Naive thymus-derived CD4-positive, alpha-beta T cell (primary cell): ENCODE measurements at regions not wholly inside any gene's neighbourhood (a gene's known extent, or its start where the extent isn't known, plus 50 kb on each side); places are given as distances from the start of the nearest gene placed in this dataset.

Experiments used
- ATAC-seq: fragments of 150-1000 bp; cut with Tn5 transposase; 2 replicates; pipeline ENCODE4 v1.10.0; 2021; ENCODE audit warnings: mild to moderate bottlenecking, moderate library complexity
- CTCF ChIA-PET: fragments of 350-600 bp; sonication (Branson Sonifier 250); formaldehyde crosslinking; loops from one replicate; lab custom pipeline; 2021; ENCODE audit warnings: antibody characterized with exemption; lab: Charles Lee
- POLR2A ChIA-PET: fragments of 350-600 bp; sonication (Branson Sonifier 250); formaldehyde crosslinking; loops from one replicate; lab custom pipeline; 2021; ENCODE audit warnings: antibody characterized with exemption, inconsistent platforms; lab: Charles Lee
- DNase-seq, 9 donors: peaks; one replicate each; pipeline versions ENCODE4 v3.0.0 to v3.0.0-alpha.2; 2020 to 2022; ENCODE audit warnings: mixed read lengths in 1 of 9
- H3K27ac ChIP-seq: one replicate; pipeline ENCODE4 v1.7.0; 2013; ENCODE audit warnings: mild to moderate bottlenecking, low read depth, low read length, moderate library complexity
- H3K27me3 ChIP-seq, 2 donors: one replicate each; pipeline ENCODE4 v1.7.0; 2013; ENCODE audit warnings: low read length in 2 of 2, mild to moderate bottlenecking in 2 of 2, moderate library complexity in 2 of 2; ENCODE audit not compliant: control insufficient read depth in 2 of 2, insufficient read depth in 2 of 2
- H3K36me3 ChIP-seq, 3 experiments: 1 replicate in 2 of 3; 2 replicates in 1 of 3; pipeline ENCODE4 v1.7.0; 2013; ENCODE audit warnings: low read length in 3 of 3, mild to moderate bottlenecking in 3 of 3, moderate library complexity in 1 of 3; ENCODE audit not compliant: insufficient read depth in 3 of 3, control insufficient read depth in 2 of 3
- H3K4me1 ChIP-seq, 2 donors: one replicate each; pipeline ENCODE4 v1.7.0; 2013; ENCODE audit warnings: low read length in 2 of 2, mild to moderate bottlenecking in 2 of 2, moderate library complexity in 1 of 2; ENCODE audit not compliant: control insufficient read depth in 2 of 2, insufficient read depth in 2 of 2
- H3K4me3 ChIP-seq: 2 replicates; pipeline ENCODE4 v1.7.0; 2013; ENCODE audit warnings: mild to moderate bottlenecking, low read length
- H3K9me3 ChIP-seq, 3 experiments: 1 replicate in 2 of 3; 2 replicates in 1 of 3; pipeline ENCODE4 v1.7.0; 2013; ENCODE audit warnings: low read length in 3 of 3; ENCODE audit not compliant: control insufficient read depth in 2 of 3
- H3K27ac Mint-ChIP-seq, 9 donors: one replicate each; pipeline ENCODE4 v1.8.0; 2020 to 2022; ENCODE audit warnings: mixed read lengths in 9 of 9, mild to moderate bottlenecking in 8 of 9, moderate library complexity in 5 of 9, inconsistent platforms in 2 of 9
- H3K27me3 Mint-ChIP-seq, 5 donors: one replicate each; pipeline ENCODE4 v1.8.0; 2021 to 2022; ENCODE audit warnings: mixed read lengths in 5 of 5, mild to moderate bottlenecking in 1 of 5
- H3K36me3 Mint-ChIP-seq, 5 donors: one replicate each; pipeline ENCODE4 v1.8.0; 2020 to 2022; ENCODE audit warnings: mixed read lengths in 5 of 5, mild to moderate bottlenecking in 3 of 5, inconsistent platforms in 1 of 5
- H3K4me1 Mint-ChIP-seq, 7 donors: one replicate each; pipeline ENCODE4 v1.8.0; 2020 to 2022; ENCODE audit warnings: mixed read lengths in 7 of 7, mild to moderate bottlenecking in 3 of 7, inconsistent platforms in 1 of 7
- H3K4me3 Mint-ChIP-seq, 10 donors: one replicate each; pipeline ENCODE4 v1.8.0; 2020 to 2022; ENCODE audit warnings: mild to moderate bottlenecking in 10 of 10, mixed read lengths in 10 of 10, moderate library complexity in 6 of 10, inconsistent platforms in 2 of 10
- H3K9me3 Mint-ChIP-seq, 11 donors: one replicate each; pipeline ENCODE4 v1.8.0; 2020 to 2022; ENCODE audit warnings: mixed read lengths in 11 of 11, mild to moderate bottlenecking in 4 of 11, inconsistent platforms in 1 of 11, moderate library complexity in 1 of 11
- intact Hi-C, 2 donors: fragments of 100-400 bp; cut with micrococcal nuclease; formaldehyde crosslinking; loops; one replicate each; pipeline ENCODE4 v1.15.1; 2023

- Histone ChIP-seq H3K27ac (no peak overlapping the region), H3K36me3 (no peaks in the 10 kb centered on the region), H3K4me1 (no peaks in the 10 kb centered on the region), H3K9me3 (peaks cover 0 to 36% (median 0%) of the 10 kb centered on the region in 3 experiments), H3K4me3 (no peak overlapping the region), H3K27me3 (no peaks in the 10 kb centered on the region)
- peaks cover 0 to 3% (median 0%) of the 10 kb centered on the region in 5 donors for H3K36me3 Mint-ChIP-seq
- no peak for DNase-seq
- peaks cover 0 to 60% (median 20%) of the 10 kb centered on the region in 11 donors for H3K9me3 Mint-ChIP-seq
- H3K4me1 Mint-ChIP-seq: peaks cover 0 to 2% (median 0%) of the 10 kb centered on the region in 7 donors
- ATAC-seq: no peak
- intact Hi-C loops: no loop called here
- peaks cover 0 to 7% (median under 1%) of the 10 kb centered on the region in 5 donors for H3K27me3 Mint-ChIP-seq
- H3K4me3 Mint-ChIP-seq: no peak overlapping the region
- no peak overlapping the region for H3K27ac Mint-ChIP-seq
- POLR2A ChIA-PET: interaction anchor here (0.6 to 0.7 kb wide), 2 partner anchors 615 to 1110 kb away, joined by 3 to 4 read pairs; no protein-coding TSS in a partner anchor
- CTCF ChIA-PET: interaction anchor here (1.3 kb wide), 1 partner anchor 618 kb away, joined by 3 read pairs; no protein-coding TSS in a partner anchor
Measured at GRCh38 chr22:44611880-44612496, 90.0 kb upstream of the PRR5 start.

GRCh38 chr22:44610071-44610470 is 91.9 kb upstream of the PRR5 start:
- ATAC-seq: no peak
- H3K27ac Mint-ChIP-seq: no peak overlapping the region
- H3K36me3 Mint-ChIP-seq: peaks cover 0 to 3% (median 0%) of the 10 kb centered on the region in 5 donors
- Histone ChIP-seq H3K27ac (no peak overlapping the region), H3K27me3 (no peaks in the 10 kb centered on the region), H3K4me1 (no peaks in the 10 kb centered on the region), H3K9me3 (peaks cover 0 to 31% (median 0%) of the 10 kb centered on the region in 3 experiments), H3K4me3 (no peak overlapping the region), H3K36me3 (no peaks in the 10 kb centered on the region)
- H3K27me3 Mint-ChIP-seq: peaks cover 0 to 19% (median 18%) of the 10 kb centered on the region in 5 donors
- ChIA-PET POLR2A (no interaction called here), CTCF (no interaction called here)
- intact Hi-C loops: no loop called here
- H3K9me3 Mint-ChIP-seq: peaks cover 0 to 54% (median 20%) of the 10 kb centered on the region in 11 donors
- peaks cover 0 to 5% (median 0%) of the 10 kb centered on the region in 7 donors for H3K4me1 Mint-ChIP-seq
- H3K4me3 Mint-ChIP-seq: no peak overlapping the region
- DNase-seq: no peak

DNA sequence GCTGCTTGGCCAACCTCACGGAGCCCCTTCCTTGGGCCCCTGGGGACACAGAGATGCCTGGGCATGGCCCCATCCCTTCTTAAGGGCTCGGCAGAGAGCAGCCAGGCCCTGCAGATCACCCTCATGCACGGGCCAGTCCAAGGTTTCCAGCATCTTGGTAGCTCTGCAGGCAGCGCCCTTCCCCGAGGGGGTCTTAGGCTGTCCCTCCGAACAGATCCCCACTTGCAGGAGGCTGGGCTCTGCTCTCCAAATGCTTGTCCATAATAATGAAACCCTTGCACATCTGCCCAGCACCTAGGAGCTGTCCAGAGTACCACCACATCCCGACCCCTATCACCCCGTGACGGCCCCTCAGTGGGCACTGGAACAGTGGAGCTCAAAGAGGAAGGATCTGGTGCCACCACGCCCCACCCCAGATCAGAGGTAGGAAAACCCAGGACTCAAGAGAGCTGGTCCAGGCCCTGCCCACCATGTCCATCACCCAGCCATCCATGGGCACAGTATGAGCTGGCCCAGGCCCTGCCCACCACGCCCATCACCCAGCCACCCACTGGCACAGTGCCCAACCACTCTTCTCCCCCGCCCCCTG is 92.5 kb upstream of the PRR5 start:
- Histone ChIP-seq H3K9me3 (peaks cover 0 to 26% (median 0%) of the 10 kb centered on the region in 3 experiments), H3K4me3 (no peak overlapping the region), H3K27ac (no peak overlapping the region), H3K36me3 (no peaks in the 10 kb centered on the region), H3K4me1 (no peaks in the 10 kb centered on the region), H3K27me3 (no peaks in the 10 kb centered on the region)
- ATAC-seq (no peak), DNase-seq (no peak)
- intact Hi-C loops: no loop called here
- H3K4me1 Mint-ChIP-seq: peaks cover 0 to 9% (median 0%) of the 10 kb centered on the region in 7 donors
- ChIA-PET POLR2A (no interaction called here), CTCF (no interaction called here)
- no peak overlapping the region for H3K27ac Mint-ChIP-seq
- H3K27me3 Mint-ChIP-seq: peaks cover 0 to 25% (median 19%) of the 10 kb centered on the region in 5 donors
- H3K4me3 Mint-ChIP-seq: peak overlapping the region in 1 of 10 donors; percentile 41
- peaks cover 0 to 48% (median 18%) of the 10 kb centered on the region in 11 donors for H3K9me3 Mint-ChIP-seq
- peaks cover 0 to 3% (median 0%) of the 10 kb centered on the region in 5 donors for H3K36me3 Mint-ChIP-seq

GRCh38 chr22:44608597-44609399 is 93.2 kb upstream of the PRR5 start:
- Histone ChIP-seq H3K4me3 (no peak overlapping the region), H3K36me3 (no peaks in the 10 kb centered on the region), H3K27me3 (no peaks in the 10 kb centered on the region), H3K4me1 (no peaks in the 10 kb centered on the region), H3K27ac (no peak overlapping the region), H3K9me3 (peaks cover 0 to 19% (median 0%) of the 10 kb centered on the region in 3 experiments)
- H3K36me3 Mint-ChIP-seq: peaks cover 0 to 3% (median 0%) of the 10 kb centered on the region in 5 donors
- DNase-seq (no peak), ATAC-seq (no peak)
- peaks cover 0 to 11% (median 0%) of the 10 kb centered on the region in 7 donors for H3K4me1 Mint-ChIP-seq
- H3K27ac Mint-ChIP-seq: peak overlapping the region in 1 of 9 donors; percentile 21
- no peak overlapping the region for H3K4me3 Mint-ChIP-seq
- H3K9me3 Mint-ChIP-seq: peaks cover 0 to 41% (median 15%) of the 10 kb centered on the region in 11 donors
- CTCF ChIA-PET: no interaction called here
- intact Hi-C loops: no loop called here
- peaks cover 0 to 28% (median 19%) of the 10 kb centered on the region in 5 donors for H3K27me3 Mint-ChIP-seq
- POLR2A ChIA-PET: no interaction called here

DNA sequence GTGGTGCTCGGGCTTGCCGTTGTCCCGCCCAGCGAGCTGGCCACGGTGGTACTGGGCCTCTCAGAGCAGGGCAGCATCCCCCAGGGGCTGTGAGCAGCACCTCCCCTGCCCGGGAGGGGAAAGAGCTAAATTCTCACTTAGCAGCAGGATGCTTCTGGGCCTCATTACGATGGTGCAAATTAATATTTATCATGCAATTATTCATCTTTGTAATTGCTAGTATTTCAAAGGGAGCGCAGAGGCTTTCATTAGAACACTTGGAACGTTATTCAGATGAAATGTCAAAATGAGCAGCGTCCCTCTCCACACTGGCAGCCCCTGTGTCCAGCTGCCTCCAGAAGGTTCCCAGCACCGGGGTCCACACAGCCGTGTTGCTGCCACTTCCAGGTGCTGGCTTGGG is 95.9 kb upstream of the PRR5 start:
- ChIA-PET POLR2A (no interaction called here), CTCF (no interaction called here)
- Histone ChIP-seq H3K27ac (no peak overlapping the region), H3K36me3 (no peaks in the 10 kb centered on the region), H3K4me1 (no peaks in the 10 kb centered on the region), H3K4me3 (no peak overlapping the region), H3K27me3 (no peaks in the 10 kb centered on the region), H3K9me3 (peaks cover 0 to 2% (median 0%) of the 10 kb centered on the region in 3 experiments)
- Mint-ChIP-seq H3K27ac (no peak overlapping the region), H3K36me3 (peaks cover 0 to 3% (median 0%) of the 10 kb centered on the region in 5 donors), H3K9me3 (peaks cover 0 to 15% (median 9%) of the 10 kb centered on the region in 11 donors), H3K4me3 (no peak overlapping the region), H3K4me1 (peaks cover 0 to 11% (median 0%) of the 10 kb centered on the region in 7 donors), H3K27me3 (peaks cover 0 to 31% (median 19%) of the 10 kb centered on the region in 5 donors)
- DNase-seq (no peak), ATAC-seq (no peak)
- intact Hi-C loops: no loop called here

DNA sequence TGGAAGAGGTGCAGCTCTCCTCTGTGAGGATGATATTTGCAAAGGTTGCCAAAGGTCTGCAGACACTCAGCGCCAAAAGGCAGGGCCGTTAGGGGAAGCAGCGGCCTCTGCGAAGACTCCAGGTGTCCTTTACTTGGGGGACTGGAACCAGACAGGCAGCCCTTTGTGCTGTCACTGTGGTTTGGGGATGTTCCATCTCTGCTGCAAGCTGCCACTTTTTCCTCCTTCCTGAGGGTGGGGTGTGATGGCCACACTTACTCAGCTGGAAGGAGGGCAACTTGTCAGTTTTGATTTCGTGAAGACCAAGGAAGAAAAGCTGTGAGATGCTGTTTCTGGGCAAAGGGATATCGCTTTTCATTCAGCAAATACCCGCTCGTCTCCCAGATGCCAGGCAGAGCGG is 96.5 kb upstream of the PRR5 start:
- Histone ChIP-seq H3K36me3 (no peaks in the 10 kb centered on the region), H3K4me3 (no peak overlapping the region), H3K27ac (no peak overlapping the region), H3K9me3 (no peaks in the 10 kb centered on the region), H3K4me1 (no peaks in the 10 kb centered on the region), H3K27me3 (no peaks in the 10 kb centered on the region)
- Mint-ChIP-seq H3K4me1 (peaks cover 0 to 11% (median 0%) of the 10 kb centered on the region in 7 donors), H3K4me3 (no peak overlapping the region), H3K36me3 (peaks cover 0 to 3% (median 0%) of the 10 kb centered on the region in 5 donors), H3K27me3 (peaks cover 0 to 31% (median 19%) of the 10 kb centered on the region in 5 donors), H3K27ac (peak overlapping the region in 1 of 9 donors; percentile 84), H3K9me3 (peaks cover 0 to 9% (median 4%) of the 10 kb centered on the region in 11 donors)
- ATAC-seq (peak; percentile 39), DNase-seq (no peak)
- intact Hi-C loops: no loop called here
- POLR2A ChIA-PET: no interaction called here
- CTCF ChIA-PET: no interaction called here
